Gastroesophageal sphincter (tissue), 3 donors: ENCODE measurements at regions not wholly inside any gene's neighbourhood (a gene's known extent, or its start where the extent isn't known, plus 50 kb on each side); places are given as distances from the start of the nearest gene placed in this dataset.

Source experiments
- CTCF ChIP-seq, 4 experiments: fragments of 200-600 bp in 2 of 4; fragments of 450-650 bp in 2 of 4; sonication (generic) in 1 of 4; IDR thresholded peaks; one replicate each; pipeline ENCODE4 v1.5.1; 2017 to 2019; ENCODE audit warnings: antibody characterized with exemption in 4 of 4, mild to moderate bottlenecking in 2 of 4, moderate library complexity in 2 of 4
- EP300 ChIP-seq: sonication (generic); formaldehyde crosslinking; IDR thresholded peaks from one replicate; pipeline ENCODE4 v1.6.1; 2017; ENCODE audit warnings: antibody characterized with exemption, mild to moderate bottlenecking
- POLR2A ChIP-seq, 2 donors: fragments of 450-650 bp; IDR thresholded peaks; one replicate each; pipeline ENCODE4 v1.6.1; 2017; ENCODE audit warnings: antibody characterized with exemption in 2 of 2, mild to moderate bottlenecking in 2 of 2, moderate library complexity in 1 of 2

GRCh38 chrX:39616098-39616729 lies 481.5 kb downstream of the BCOR start:
- no peak for TF ChIP-seq POLR2A (IDR thresholded peaks at IDR 0.05)
- no peak for TF ChIP-seq CTCF (IDR thresholded peaks at IDR 0.05)
- no peak for TF ChIP-seq EP300
